ENCODE measurements at regions not wholly inside any gene's neighbourhood (a gene's known extent, or its start where the extent isn't known, plus 50 kb on each side); places are given as distances from the start of the nearest gene placed in this dataset.

- no peak for TF ChIP-seq TAF1 (IDR thresholded peaks at IDR 0.05; ENCODE audit: borderline replicate concordance, insufficient read depth, low read length)
- TF ChIP-seq REST (IDR thresholded peaks at IDR 0.05; ENCODE audit: insufficient read depth in 1 of 2, low read depth in 2 of 2, low read length in 2 of 2) = no peak
- no peak for TF ChIP-seq FOXP2 (optimal IDR thresholded peaks at IDR 0.05; ENCODE audit: borderline replicate concordance, extremely low read depth, extremely low read length, insufficient read depth)
- TF ChIP-seq SIN3A (IDR thresholded peaks at IDR 0.05; ENCODE audit: borderline replicate concordance, insufficient read depth, low read length) = no peak
- TF ChIP-seq POLR2AphosphoS5 (IDR thresholded peaks at IDR 0.05; ENCODE audit: low read depth, low read length) = no peak
These were observed 314.8 kb upstream of the SALL3 start for GRCh38 chr18:78664848-78665247.
